PC-3 (cell line): ENCODE measurements at regions not wholly inside any gene's neighbourhood (a gene's known extent, or its start where the extent isn't known, plus 50 kb on each side); places are given as distances from the start of the nearest gene placed in this dataset.

ENCODE experiments used
- CTCF ChIP-seq: fragments of 300-600 bp; sonication (generic); conservative IDR thresholded peaks from 2 replicates; pipeline ENCODE4 v1.5.1; 2017; ENCODE audit warnings: antibody characterized with exemption, low read depth, mild to moderate bottlenecking, low read length
- EZH2phosphoT487 ChIP-seq: fragments of 300-600 bp; sonication (generic); IDR thresholded peaks from 2 replicates; pipeline ENCODE4 v1.6.1; 2018; ENCODE audit warnings: mild to moderate bottlenecking, antibody characterized with exemption, low read length, borderline replicate concordance

DNA sequence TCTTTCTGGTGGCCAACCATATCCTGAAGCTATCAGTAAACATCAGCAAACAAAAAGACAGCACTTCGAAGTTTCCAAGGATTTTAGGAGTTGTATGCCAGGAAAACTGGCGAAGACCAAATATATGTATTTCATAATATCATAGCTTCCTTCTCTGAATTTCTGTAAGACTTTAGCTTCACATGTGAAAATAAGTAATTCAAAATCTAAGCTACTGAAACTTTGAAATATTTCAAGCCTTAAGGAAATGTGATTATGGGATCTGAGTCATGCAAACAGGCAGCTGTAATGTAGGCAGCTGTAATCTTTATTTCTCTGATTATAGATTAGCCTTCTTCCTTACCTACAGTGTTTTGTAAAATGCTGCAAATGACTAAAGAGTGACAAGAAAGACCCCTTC lies 70.7 kb upstream of the ANKRD10 start:
- TF ChIP-seq CTCF: no peak
- no peak for TF ChIP-seq EZH2phosphoT487
